ENCODE measurements at regions not wholly inside any gene's neighbourhood (a gene's known extent, or its start where the extent isn't known, plus 50 kb on each side); places are given as distances from the start of the nearest gene placed in this dataset.
A peak's percentile ranks its signal among the peaks of the same experiment; 100 is the strongest.

DNA sequence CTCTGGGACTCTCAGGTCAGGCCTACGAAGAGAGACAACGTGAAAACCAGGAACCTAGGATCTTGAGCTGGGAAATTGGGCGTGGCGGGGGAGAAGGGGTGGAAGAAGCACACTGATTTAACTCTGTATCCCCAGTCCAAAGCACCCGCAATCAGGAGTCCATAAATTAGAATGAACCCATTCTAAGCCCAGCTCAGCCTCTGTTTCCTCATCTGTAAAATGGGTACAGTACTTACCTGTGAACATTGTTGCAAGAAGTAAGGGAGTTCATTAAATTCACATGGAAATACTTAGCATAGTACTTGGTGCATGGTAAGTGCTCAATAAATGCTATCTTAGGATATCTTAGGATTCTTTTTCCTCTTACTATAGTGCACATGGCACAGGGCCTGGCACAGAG lies 326.7 kb downstream of the BCOR start:
- no peaks in the 10 kb centered on the region for H3K9me3 ChIP-seq (ENCODE audit: control insufficient read depth, low read length)
- no peaks in the 10 kb centered on the region for H3K36me3 ChIP-seq (ENCODE audit: control insufficient read depth, insufficient read depth, low read length)
- peak overlapping the region; percentile 1 for H3K27ac ChIP-seq (ENCODE audit: insufficient read depth, low read length, poor library complexity, severe bottlenecking)
- no peak for DNase-seq
- H3K4me3 ChIP-seq (ENCODE audit: insufficient read depth, low read depth, low read length, poor library complexity, severe bottlenecking): no peak overlapping the region
- H3K27me3 ChIP-seq (replicated peaks; ENCODE audit: control insufficient read depth, insufficient read depth, low read length, poor library complexity, severe bottlenecking): no peaks in the 10 kb centered on the region
- H3K4me1 ChIP-seq (ENCODE audit: control insufficient read depth, insufficient read depth, low read length, poor library complexity, severe bottlenecking): peaks cover 20% of the 10 kb centered on the region

DNA sequence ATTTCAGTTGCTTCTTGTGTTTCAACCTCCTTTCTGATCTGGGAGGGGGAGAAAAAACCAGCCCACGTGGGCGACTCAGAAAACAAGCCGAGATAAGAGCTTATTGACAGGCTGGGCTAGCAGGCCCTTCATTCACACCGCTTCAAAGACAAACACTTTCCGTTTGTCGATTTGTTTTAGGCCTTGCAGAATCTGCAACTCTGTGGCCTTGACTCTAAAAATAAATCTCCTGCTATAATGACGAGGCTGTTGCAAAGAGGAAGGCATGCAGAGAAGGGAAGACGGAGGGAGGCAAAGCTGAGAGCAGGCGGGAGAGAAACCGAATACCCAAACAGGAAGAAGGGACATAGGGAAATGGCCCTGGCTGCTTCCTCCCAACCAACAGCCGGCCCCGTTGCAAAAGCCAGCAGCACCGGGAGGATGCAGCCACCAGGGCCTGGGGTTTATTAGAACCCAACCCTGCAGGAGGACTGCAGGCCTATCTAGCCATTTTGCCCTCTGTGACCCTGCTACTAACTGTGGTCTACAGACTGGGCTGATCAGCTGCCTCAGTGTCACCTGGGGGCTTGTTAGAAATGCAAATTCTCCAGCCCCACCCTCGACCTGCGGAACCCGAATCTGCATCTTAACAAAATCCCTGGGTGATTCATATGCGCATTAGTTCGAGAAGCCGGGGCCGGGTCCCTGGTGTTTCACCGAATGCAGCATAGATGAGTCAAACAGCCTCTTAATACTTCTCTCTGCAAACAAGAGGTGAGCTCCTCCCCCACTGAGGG lies 325.5 kb downstream of the BCOR start:
- peak in 1 of 3 donors; percentile 31 for DNase-seq
- no peaks in the 10 kb centered on the region for H3K27me3 ChIP-seq (replicated peaks; ENCODE audit: control insufficient read depth, insufficient read depth, low read length, poor library complexity, severe bottlenecking)
- no peak overlapping the region for H3K4me3 ChIP-seq (ENCODE audit: insufficient read depth, low read depth, low read length, poor library complexity, severe bottlenecking)
- no peaks in the 10 kb centered on the region for H3K36me3 ChIP-seq (ENCODE audit: control insufficient read depth, insufficient read depth, low read length)
- H3K9me3 ChIP-seq (ENCODE audit: control insufficient read depth, low read length): no peaks in the 10 kb centered on the region
- H3K4me1 ChIP-seq (ENCODE audit: control insufficient read depth, insufficient read depth, low read length, poor library complexity, severe bottlenecking): peaks cover 20% of the 10 kb centered on the region
- peak overlapping the region; percentile 40 for H3K27ac ChIP-seq (ENCODE audit: insufficient read depth, low read length, poor library complexity, severe bottlenecking)

DNA sequence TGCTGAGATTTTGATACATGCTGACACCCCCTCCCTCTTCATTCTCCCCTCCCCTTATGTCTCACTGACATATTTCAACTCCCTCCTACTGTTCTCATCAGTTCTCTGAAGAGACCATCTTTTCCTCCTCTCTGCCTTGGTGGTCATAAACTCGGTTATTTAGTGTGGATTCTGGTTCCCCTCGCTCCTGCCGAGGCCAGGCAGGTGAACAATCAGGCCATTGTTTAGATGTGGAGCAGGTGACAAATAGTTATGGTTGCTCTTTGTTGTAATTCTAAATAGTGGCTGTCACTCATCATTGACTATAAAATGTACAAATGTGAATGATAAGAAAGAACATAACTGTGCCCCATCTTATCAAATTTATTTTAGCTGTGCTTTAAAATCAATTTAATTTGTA lies 324.6 kb downstream of the BCOR start:
- H3K27me3 ChIP-seq (replicated peaks; ENCODE audit: control insufficient read depth, insufficient read depth, low read length, poor library complexity, severe bottlenecking): no peaks in the 10 kb centered on the region
- H3K9me3 ChIP-seq (ENCODE audit: control insufficient read depth, low read length): no peaks in the 10 kb centered on the region
- H3K4me1 ChIP-seq (ENCODE audit: control insufficient read depth, insufficient read depth, low read length, poor library complexity, severe bottlenecking): peaks cover 20% of the 10 kb centered on the region
- no peak for DNase-seq
- peak overlapping the region; percentile 40 for H3K27ac ChIP-seq (ENCODE audit: insufficient read depth, low read length, poor library complexity, severe bottlenecking)
- H3K4me3 ChIP-seq (ENCODE audit: insufficient read depth, low read depth, low read length, poor library complexity, severe bottlenecking): no peak overlapping the region
- no peaks in the 10 kb centered on the region for H3K36me3 ChIP-seq (ENCODE audit: control insufficient read depth, insufficient read depth, low read length)

GRCh38 chrX:39773923-39774773 lies 323.6 kb downstream of the BCOR start:
- peak overlapping the region; percentile 30 for H3K4me3 ChIP-seq (ENCODE audit: insufficient read depth, low read depth, low read length, poor library complexity, severe bottlenecking)
- no peaks in the 10 kb centered on the region for H3K9me3 ChIP-seq (ENCODE audit: control insufficient read depth, low read length)
- no peaks in the 10 kb centered on the region for H3K27me3 ChIP-seq (replicated peaks; ENCODE audit: control insufficient read depth, insufficient read depth, low read length, poor library complexity, severe bottlenecking)
- H3K27ac ChIP-seq (ENCODE audit: insufficient read depth, low read length, poor library complexity, severe bottlenecking): peak overlapping the region; percentile 52
- peak in 2 of 3 donors; percentile 8 to 22 for DNase-seq
- no peaks in the 10 kb centered on the region for H3K36me3 ChIP-seq (ENCODE audit: control insufficient read depth, insufficient read depth, low read length)
- peaks cover 20% of the 10 kb centered on the region for H3K4me1 ChIP-seq (ENCODE audit: control insufficient read depth, insufficient read depth, low read length, poor library complexity, severe bottlenecking)

DNA sequence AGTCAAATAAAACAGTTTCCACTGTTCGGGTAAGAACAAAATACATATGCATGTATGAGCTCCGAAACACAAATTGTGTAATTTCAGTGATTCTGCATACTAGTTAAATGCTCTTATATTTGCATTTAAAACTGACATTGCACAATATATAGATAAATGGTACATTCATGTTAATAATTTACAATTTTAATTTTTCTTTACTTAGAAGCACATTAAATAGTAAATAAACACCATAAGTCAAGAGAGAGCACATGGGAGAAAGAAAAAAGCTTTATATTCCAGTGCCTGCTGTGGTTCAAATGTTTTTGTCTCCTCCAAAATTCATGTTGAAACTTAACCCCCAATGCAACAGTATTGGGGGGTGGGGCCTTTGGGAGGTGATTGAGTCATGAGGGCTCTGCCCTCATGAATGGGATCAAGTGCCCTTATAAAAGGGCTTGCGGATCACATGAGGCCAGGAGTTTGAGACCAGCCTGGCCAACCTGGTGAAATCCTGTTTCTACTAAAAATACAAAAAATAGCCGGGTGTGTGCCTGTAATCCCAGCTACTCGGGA lies 322.9 kb downstream of the BCOR start:
- Histone ChIP-seq H3K27ac (ENCODE audit: insufficient read depth, low read length, poor library complexity, severe bottlenecking) (peak overlapping the region; percentile 52), H3K4me3 (ENCODE audit: insufficient read depth, low read depth, low read length, poor library complexity, severe bottlenecking) (peak overlapping the region; percentile 30), H3K36me3 (ENCODE audit: control insufficient read depth, insufficient read depth, low read length) (no peaks in the 10 kb centered on the region), H3K27me3 (replicated peaks; ENCODE audit: control insufficient read depth, insufficient read depth, low read length, poor library complexity, severe bottlenecking) (no peaks in the 10 kb centered on the region), H3K9me3 (ENCODE audit: control insufficient read depth, low read length) (no peaks in the 10 kb centered on the region), H3K4me1 (ENCODE audit: control insufficient read depth, insufficient read depth, low read length, poor library complexity, severe bottlenecking) (peaks cover 20% of the 10 kb centered on the region)
- no peak for DNase-seq

DNA sequence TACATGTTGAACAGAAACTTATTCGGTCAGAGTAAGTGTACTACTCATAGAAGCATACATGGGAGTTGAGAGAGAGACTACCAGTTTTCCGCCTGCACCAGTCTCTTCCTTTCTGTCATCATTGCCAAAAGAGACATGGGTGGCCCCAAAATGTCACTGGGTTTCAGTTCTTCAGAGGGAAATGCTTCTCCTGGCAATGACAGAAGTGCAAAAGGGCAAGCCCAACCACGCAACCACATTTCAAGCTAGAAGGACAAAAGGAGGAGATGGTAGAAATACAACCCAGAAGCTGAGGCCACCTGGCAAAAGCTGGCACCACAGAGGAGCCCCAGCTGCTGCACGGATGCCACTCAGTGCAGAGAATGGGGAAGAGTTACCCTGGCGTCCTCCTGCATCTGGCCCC lies 320.1 kb downstream of the BCOR start:
- Histone ChIP-seq H3K27me3 (replicated peaks; ENCODE audit: control insufficient read depth, insufficient read depth, low read length, poor library complexity, severe bottlenecking) (no peaks in the 10 kb centered on the region), H3K4me3 (ENCODE audit: insufficient read depth, low read depth, low read length, poor library complexity, severe bottlenecking) (no peak overlapping the region), H3K4me1 (ENCODE audit: control insufficient read depth, insufficient read depth, low read length, poor library complexity, severe bottlenecking) (peaks cover 7% of the 10 kb centered on the region), H3K9me3 (ENCODE audit: control insufficient read depth, low read length) (no peaks in the 10 kb centered on the region), H3K27ac (ENCODE audit: insufficient read depth, low read length, poor library complexity, severe bottlenecking) (no peak overlapping the region), H3K36me3 (ENCODE audit: control insufficient read depth, insufficient read depth, low read length) (no peaks in the 10 kb centered on the region)
- no peak for DNase-seq

DNA sequence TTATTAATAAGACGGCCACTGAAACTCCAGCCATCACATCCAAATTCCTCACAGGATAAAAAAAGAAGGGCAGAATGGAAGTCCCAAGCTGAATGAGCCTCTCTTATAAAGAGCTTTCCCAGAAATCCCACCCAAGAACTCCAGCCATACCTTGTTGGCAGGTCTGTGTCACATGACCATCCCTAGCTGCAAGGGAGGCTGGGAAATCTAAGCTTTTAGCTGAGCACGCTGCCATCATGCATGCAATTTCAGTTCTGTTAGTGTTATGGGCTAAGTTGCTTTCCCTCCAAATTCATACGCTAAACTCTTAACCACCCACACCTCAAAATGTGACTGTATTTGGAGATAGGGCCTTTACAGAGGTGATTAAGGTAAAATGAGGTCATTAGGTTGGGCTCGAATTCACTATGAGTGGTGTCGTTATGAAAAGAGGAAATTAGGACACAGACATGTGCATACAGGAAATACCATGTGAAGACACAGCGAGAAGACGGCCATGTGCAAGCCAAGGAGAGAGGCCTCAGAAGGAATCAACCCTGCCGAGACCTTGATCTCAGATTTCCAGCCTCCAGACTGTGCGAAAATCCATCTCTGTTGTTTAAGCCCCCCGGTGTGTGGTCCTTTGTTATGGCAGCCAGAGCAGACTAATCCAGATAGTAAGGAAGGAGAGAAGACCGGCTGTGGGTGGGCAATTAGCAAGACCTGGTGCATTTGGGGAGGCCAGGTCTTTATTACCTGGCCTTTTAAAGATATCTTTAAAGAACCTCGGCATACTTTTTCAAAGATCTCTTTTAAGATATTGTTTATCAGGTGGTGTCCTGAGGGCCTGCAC lies 317.6 kb downstream of the BCOR start:
- Histone ChIP-seq H3K27me3 (replicated peaks; ENCODE audit: control insufficient read depth, insufficient read depth, low read length, poor library complexity, severe bottlenecking) (no peaks in the 10 kb centered on the region), H3K4me1 (ENCODE audit: control insufficient read depth, insufficient read depth, low read length, poor library complexity, severe bottlenecking) (no peaks in the 10 kb centered on the region), H3K4me3 (ENCODE audit: insufficient read depth, low read depth, low read length, poor library complexity, severe bottlenecking) (no peak overlapping the region), H3K9me3 (ENCODE audit: control insufficient read depth, low read length) (no peaks in the 10 kb centered on the region), H3K27ac (ENCODE audit: insufficient read depth, low read length, poor library complexity, severe bottlenecking) (no peak overlapping the region), H3K36me3 (ENCODE audit: control insufficient read depth, insufficient read depth, low read length) (no peaks in the 10 kb centered on the region)
- DNase-seq: no peak

GRCh38 chrX:39782276-39782675 lies 315.5 kb downstream of the BCOR start:
- Histone ChIP-seq H3K27me3 (replicated peaks; ENCODE audit: control insufficient read depth, insufficient read depth, low read length, poor library complexity, severe bottlenecking) (no peaks in the 10 kb centered on the region), H3K4me3 (ENCODE audit: insufficient read depth, low read depth, low read length, poor library complexity, severe bottlenecking) (no peak overlapping the region), H3K9me3 (ENCODE audit: control insufficient read depth, low read length) (no peaks in the 10 kb centered on the region), H3K36me3 (ENCODE audit: control insufficient read depth, insufficient read depth, low read length) (no peaks in the 10 kb centered on the region), H3K27ac (ENCODE audit: insufficient read depth, low read length, poor library complexity, severe bottlenecking) (no peak overlapping the region), H3K4me1 (ENCODE audit: control insufficient read depth, insufficient read depth, low read length, poor library complexity, severe bottlenecking) (no peaks in the 10 kb centered on the region)
- no peak for DNase-seq

DNA sequence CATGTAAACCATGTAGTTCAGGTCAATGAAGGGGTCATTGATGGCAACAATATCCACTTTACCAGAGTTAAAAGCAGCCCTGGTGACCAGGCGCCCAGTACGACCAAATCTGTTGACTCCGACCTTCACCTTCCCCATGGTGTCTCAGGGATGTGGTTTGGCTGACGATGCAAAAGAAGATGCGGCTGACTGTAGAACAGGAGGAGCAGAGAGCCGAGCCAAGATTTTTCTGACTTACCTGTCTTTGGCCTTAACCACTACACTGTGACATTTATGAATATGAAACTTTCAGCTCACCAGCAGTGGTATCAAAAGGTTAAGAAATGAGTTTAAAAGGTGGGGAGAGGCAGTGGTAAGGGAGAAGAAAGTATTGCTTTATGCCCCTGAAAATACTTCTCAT lies 309.8 kb downstream of the BCOR start:
- Histone ChIP-seq H3K27me3 (replicated peaks; ENCODE audit: control insufficient read depth, insufficient read depth, low read length, poor library complexity, severe bottlenecking) (no peaks in the 10 kb centered on the region), H3K4me3 (ENCODE audit: insufficient read depth, low read depth, low read length, poor library complexity, severe bottlenecking) (no peak overlapping the region), H3K36me3 (ENCODE audit: control insufficient read depth, insufficient read depth, low read length) (no peaks in the 10 kb centered on the region), H3K4me1 (ENCODE audit: control insufficient read depth, insufficient read depth, low read length, poor library complexity, severe bottlenecking) (no peaks in the 10 kb centered on the region), H3K27ac (ENCODE audit: insufficient read depth, low read length, poor library complexity, severe bottlenecking) (no peak overlapping the region), H3K9me3 (ENCODE audit: control insufficient read depth, low read length) (no peaks in the 10 kb centered on the region)
- no peak for DNase-seq
